ENCODE measurements at regions not wholly inside any gene's neighbourhood (a gene's known extent, or its start where the extent isn't known, plus 50 kb on each side); places are given as distances from the start of the nearest gene placed in this dataset.

DNA sequence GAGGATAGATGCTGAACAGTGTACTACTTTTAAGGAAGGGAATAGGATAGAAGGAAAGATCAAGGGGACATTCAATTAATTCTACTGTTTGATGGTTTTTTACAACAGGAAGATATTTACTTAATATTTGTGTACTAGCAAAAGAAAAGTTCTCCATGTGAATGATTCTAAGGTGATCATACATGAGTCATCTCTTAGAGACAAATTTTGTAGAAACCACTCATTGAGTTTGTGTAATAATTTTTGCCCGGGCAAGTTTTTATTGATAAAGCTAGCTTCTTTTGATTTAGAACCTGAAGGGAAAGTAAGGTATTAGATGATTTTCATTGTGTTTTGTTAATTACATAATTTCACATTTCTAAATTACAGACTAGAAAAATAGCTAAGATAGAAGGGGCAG lies 172.8 kb upstream of the PSMD7 start:
- H3K4me3 ChIP-seq (ENCODE audit: low read depth, low read length): no peak overlapping the region
- TF ChIP-seq, protein P1, sequence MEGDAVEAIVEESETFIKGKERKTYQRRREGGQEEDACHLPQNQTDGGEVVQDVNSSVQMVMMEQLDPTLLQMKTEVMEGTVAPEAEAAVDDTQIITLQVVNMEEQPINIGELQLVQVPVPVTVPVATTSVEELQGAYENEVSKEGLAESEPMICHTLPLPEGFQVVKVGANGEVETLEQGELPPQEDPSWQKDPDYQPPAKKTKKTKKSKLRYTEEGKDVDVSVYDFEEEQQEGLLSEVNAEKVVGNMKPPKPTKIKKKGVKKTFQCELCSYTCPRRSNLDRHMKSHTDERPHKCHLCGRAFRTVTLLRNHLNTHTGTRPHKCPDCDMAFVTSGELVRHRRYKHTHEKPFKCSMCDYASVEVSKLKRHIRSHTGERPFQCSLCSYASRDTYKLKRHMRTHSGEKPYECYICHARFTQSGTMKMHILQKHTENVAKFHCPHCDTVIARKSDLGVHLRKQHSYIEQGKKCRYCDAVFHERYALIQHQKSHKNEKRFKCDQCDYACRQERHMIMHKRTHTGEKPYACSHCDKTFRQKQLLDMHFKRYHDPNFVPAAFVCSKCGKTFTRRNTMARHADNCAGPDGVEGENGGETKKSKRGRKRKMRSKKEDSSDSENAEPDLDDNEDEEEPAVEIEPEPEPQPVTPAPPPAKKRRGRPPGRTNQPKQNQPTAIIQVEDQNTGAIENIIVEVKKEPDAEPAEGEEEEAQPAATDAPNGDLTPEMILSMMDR (IDR thresholded peaks at IDR 0.05; ENCODE audit: control insufficient read depth, extremely low read depth, insufficient read depth): no peak
- no peak for DNase-seq (ENCODE audit: low read depth)

DNA sequence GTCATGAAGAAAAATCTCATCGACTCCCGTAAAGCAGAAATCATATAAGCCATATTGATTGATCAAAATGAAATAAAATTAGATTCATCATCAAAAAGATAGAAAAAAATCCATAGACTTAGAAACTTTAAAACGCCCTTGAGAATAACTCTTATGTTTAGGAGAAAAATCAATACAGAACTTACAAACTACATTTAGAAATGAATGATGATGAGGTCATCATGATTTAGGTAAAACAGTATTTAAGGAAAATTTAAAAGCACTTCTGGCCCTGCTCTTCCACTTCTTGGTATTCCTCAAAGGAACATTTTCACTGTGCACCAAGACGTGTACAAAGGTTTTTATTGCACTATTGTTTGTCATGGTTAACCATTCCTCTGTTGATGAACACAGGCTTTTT lies 173.4 kb upstream of the PSMD7 start:
- no peak overlapping the region for H3K4me3 ChIP-seq (ENCODE audit: low read depth, low read length)
- TF ChIP-seq, protein P1 (IDR thresholded peaks at IDR 0.05; ENCODE audit: control insufficient read depth, extremely low read depth, insufficient read depth): no peak
- DNase-seq (ENCODE audit: low read depth): no peak

DNA sequence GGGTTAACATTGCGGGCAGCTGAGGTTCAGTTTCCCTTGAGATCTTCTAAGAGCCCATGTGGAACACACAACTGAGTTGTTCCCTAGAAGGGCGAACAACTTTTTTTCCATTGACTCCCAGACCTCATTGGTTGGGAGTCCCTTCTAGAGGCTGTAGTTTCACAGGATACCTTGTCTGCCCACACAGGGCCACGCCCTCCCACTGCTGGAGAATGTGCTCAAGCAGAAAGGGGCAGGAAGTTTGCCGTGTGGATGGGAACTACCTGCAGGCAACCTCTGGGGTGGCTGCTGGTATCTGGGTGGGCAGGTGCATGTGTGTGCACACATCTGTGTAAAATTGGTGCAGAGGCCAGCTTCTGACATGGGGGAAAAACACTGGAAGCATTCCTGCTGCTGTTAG lies 178.8 kb upstream of the PSMD7 start:
- no peak overlapping the region for H3K4me3 ChIP-seq (ENCODE audit: low read depth, low read length)
- TF ChIP-seq, protein P1 (IDR thresholded peaks at IDR 0.05; ENCODE audit: control insufficient read depth, extremely low read depth, insufficient read depth): no peak

DNA sequence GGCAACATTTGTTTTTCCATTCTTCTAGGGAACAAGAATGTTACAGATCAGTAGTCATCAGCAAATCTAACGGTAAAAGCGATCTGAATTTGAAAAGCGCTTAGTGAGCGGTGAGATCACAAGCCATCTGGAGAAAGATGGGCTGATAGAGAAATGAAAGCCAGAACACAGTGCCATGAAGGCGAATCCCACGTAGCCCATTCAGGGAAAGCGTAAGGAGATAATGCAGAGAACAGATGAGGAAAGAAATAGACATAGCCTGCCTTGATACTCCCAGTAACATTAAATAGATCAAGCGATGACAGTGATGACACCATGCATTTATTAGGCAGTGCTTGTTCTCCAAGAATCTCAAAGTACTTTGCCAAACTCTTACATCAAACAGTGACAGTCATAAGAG lies 183.1 kb upstream of the PSMD7 start:
- no peak for DNase-seq (ENCODE audit: low read depth)
- no peak overlapping the region for H3K4me3 ChIP-seq (ENCODE audit: low read depth, low read length)
- TF ChIP-seq, protein P1 (IDR thresholded peaks at IDR 0.05; ENCODE audit: control insufficient read depth, extremely low read depth, insufficient read depth): no peak

More for the DNA sequence above, 178.8 kb upstream of the PSMD7 start:
- no peak for DNase-seq (ENCODE audit: low read depth)

DNA sequence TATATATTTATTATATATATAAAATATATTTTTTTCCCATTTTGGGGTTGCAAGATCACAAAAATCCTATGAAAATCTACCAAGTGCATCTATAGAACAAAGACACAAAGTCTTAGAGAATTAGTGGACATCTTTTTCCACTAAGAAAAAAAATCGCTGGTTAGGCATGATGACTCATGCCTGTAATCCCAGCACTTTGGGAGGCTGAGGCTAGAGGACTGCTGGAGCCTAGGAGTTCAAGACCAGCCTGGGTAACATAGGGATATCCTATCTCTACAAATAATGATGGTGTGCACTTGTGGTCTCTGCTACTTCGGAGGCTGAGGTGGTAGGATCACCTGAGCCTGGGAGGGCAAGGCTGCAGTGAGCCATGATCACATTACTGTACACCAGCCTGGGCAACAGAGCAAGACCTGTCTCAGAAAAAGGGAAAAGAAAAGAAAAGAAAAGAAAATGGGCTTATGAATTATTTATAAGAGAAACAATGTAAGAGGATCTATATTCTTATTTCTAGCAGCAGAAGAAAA lies 185.1 kb upstream of the PSMD7 start:
- TF ChIP-seq, protein P1 (IDR thresholded peaks at IDR 0.05; ENCODE audit: control insufficient read depth, extremely low read depth, insufficient read depth): no peak
- DNase-seq (ENCODE audit: low read depth): no peak
- no peak overlapping the region for H3K4me3 ChIP-seq (ENCODE audit: low read depth, low read length)

DNA sequence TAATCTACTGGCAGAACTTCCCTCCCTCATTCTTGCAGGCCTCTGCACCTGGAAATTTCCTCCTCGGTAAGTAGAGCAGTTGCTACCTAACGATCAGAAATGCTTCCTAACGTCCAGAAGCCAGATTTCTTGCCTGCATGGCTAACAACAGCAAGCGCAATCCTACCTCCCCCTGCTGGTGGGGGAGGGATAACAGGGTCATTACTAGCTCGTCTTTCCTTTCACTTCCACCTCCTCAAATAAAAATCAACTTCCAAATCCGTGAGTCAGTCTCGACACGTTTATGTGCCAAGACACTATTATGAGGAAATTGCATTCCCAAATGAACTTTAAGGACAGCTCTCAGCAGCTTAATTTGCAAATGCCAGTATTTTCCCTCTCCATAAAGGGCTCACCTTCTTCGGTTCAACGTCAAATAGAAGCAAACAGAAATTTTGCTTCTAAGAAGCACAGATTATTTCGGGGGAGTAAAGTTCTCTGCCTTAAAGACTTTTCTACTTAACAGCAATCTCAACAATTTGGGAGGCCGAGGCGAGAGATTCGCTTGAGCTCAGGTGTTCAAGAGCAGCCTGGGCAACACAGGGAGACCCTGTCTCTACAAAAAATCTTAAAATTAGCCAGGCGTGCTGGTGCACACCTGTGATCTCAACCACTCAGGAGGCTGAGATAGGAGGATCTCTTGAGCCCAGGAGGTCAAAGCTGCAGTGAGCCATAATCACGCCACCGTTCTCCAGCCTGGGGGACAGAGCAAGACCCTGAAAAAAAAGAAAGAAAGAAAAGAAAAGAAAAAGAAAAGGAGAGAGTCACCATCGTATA lies 188.6 kb upstream of the PSMD7 start:
- peak; percentile 26 for DNase-seq (ENCODE audit: low read depth)
- H3K4me3 ChIP-seq (ENCODE audit: low read depth, low read length): peak overlapping the region; percentile 35
- TF ChIP-seq, protein P1 (IDR thresholded peaks at IDR 0.05; ENCODE audit: control insufficient read depth, extremely low read depth, insufficient read depth): peak; percentile 77
